ENCODE measurements at regions not wholly inside any gene's neighbourhood (a gene's known extent, or its start where the extent isn't known, plus 50 kb on each side); places are given as distances from the start of the nearest gene placed in this dataset.
"Not testable (repeated sequence)": the region's sequence is repeated elsewhere in the genome, so short reads cannot be mapped to it uniquely, and the experiment has no call there.

DNA sequence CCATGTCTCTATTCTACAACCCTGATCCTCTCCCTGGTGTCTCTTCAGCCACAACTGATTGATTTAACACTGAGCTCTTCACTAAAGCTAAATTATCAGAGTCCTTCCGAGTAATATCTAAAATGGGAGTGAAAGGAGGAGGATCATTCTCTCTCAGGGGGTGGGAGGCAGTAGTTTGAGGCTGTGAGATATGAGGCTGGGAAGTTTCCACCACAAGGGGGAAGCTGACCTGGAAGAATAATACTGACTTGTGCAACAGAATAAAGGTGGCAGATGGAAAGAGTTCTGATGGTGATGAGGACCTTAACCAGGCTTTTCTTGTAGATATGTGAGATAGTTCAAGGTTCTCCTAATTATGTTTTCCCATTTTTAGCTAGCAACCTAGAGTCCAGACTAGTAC lies 241.6 kb upstream of the VKORC1L1 start:
- DNase-seq: not testable (repeated sequence)

DNA sequence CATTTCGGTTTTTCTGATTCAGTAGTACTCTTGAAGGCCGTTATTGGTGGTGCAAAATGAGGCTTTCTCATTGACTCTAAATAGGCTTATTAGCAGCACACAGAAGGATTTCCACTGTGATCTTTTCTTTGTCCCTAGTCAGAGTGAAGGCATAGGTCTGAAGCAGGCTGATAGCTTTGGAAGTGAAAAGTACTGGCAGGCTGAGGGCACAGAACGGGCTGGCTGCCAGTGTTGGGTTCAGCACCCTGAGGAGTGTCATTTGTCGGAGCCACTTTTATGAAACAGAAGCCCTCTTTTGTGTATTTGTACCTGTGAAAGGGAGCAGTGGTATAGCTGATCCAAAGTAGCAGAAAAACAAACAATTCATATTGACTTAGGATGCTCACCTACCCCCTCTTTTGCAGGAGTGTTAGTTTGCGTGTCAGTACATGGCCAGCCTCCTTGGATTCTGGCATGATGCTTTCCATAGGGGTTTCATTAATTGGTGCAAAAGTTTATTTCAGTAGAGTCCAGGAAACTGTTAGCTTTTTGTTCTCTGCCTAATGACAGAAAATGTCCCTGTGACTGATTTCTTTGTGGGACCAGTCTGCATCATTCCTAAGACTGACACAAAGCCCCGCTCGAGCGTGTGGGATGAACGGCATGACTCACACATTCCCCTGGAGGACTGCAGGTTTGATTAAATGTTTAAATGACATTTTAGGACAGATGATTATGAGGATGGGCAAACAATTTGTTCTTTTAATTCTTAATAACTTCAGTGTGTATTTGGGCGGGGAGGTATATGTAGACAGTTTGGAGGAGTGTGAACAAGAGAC lies 239.1 kb upstream of the VKORC1L1 start:
- DNase-seq: not testable (repeated sequence)

DNA sequence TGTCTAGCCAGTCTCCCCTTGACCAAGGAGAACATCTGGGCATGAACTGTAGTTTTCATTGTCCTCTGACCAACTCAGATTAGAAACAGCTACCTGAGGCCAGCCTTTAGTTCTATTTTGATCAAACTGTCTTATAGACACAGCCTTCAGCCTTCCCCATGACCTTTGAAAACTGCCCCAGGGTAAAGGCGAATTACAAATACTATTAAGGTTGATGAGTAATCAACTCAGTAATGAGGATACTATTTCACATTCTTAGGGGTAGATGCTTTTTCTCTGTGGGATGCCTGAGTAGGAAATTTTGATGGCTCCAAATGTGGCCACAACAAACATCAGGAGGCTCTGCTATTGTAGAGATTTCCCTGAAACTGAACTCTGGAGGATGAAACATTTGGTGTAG lies 234.0 kb upstream of the VKORC1L1 start:
- not testable (repeated sequence) for DNase-seq

DNA sequence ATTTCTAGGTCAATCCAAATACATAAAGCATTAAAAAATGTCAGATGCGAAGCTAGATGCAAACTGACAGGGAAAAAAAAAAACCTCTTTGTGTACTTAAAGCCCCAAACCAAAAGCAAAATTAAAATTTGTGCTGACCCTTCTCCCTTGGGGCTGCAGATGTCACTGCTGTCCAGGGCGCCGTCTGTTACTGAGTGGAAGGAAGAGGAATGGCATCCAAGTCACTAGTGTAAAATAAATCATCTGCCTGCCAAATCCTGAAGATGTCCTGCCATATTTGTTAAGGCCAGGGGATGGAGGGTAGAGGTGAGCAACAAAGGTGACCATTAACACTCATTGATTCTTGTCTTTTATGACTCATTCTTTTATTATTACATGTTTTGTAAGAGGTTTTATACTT lies 233.2 kb upstream of the VKORC1L1 start:
- DNase-seq: not testable (repeated sequence)

DNA sequence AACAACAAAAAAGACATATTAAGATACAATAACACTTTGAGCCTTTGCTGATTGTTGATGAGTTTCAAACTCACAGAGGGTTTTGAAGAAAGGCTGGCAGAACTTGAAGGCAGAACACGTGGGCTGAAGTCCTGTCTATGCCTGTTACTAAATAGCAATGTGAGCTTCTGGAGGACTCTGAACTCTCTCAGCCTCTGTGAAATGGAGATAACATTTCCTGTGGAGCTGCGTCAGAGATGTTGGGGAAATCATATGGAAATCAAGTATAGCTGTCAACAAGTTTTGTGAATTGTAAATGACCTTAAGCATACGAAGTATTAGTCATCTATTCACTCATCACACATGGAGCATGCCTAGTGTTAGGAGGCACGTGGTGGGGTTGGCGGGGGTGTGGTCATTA lies 229.4 kb upstream of the VKORC1L1 start:
- DNase-seq: not testable (repeated sequence)

DNA sequence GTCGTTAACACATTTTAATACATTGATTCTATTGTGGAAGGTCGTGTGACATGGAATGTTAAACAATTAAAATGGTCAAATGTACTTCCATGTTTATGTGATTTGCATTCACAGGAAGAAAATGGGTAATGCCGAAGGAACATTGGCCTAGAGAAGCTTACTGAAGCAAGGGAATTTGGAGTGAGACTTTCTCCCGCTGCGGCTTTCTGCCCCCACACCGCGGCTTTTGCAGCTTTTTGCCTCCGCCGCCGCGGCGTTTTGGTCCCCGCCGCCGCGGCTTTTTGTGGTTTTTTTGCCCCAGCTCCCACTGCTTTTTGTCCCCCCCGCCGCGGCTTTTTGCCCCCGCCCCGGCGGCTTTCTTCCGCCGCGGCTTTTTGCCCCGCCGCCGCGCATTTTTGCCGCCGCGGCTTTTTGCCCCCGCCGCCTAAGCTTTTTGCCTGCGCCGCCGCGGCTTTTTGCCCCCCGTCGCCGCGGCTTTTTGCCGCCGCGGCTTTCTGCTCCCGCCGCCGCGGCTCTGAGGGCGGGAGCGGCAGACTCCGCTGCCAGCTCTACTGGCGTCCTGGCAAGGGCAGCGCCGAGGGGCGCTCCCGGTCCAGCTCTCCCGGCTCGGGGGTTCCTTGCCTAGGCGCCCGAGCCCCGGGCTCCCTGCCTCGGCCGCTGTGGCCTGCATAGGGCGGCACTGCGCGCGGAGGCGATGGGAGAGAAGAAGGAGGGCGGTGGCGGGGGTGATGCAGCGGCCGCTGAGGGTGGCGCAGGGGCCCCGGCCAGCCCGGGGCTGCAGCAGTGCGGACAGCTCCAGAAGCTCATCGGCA lies 225.5 kb upstream of the VKORC1L1 start:
- DNase-seq: not testable (repeated sequence)

DNA sequence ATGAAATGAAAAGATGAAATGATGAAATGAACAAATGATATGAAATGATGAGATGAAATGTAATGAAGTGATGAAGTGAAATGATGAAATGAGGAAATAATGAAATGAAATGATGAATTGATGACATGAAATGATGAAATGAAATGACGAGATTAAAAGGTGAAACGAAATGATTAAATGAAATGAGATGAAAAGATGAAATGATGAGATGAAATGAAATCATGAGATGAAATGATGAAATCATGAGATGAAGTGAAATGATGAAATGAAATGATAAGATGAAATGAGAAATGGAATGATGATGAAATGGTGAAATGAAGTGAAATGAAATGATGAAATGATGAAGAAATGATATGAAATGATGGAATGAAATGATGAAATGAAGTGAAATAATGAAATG lies 221.7 kb upstream of the VKORC1L1 start:
- not testable (repeated sequence) for DNase-seq

DNA sequence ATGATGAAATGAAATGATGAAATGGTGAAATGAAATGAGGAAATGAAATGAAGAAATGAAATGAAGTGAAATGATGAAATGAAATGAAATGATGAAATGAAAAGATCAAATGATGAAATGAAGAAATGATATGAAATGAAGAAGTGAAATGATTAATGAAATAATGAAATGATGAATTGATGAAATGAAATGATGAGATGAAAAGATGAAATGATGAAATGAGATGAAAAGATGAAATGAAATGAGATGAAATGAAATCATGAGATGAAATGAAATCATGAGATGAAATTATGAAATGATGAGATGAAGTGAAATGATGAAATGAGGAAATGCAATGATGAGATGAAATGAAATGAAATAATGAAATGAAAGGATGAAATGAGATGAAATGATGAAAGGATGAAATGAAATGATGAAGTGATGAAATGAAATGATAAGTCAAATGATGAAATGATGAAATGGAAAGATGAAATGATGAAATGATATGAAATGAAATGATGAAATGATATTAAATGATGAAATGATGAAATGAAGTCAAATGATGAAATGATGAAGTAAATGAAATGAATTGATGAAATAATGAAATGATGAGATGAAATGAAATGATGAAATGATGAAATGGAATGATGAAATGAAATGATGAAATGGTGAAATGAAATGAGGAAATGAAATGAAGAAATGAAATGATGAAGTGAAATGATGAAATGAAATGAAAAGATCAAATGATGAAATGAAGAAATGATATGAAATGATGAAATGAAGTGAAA lies 220.9 kb upstream of the VKORC1L1 start:
- not testable (repeated sequence) for DNase-seq

DNA sequence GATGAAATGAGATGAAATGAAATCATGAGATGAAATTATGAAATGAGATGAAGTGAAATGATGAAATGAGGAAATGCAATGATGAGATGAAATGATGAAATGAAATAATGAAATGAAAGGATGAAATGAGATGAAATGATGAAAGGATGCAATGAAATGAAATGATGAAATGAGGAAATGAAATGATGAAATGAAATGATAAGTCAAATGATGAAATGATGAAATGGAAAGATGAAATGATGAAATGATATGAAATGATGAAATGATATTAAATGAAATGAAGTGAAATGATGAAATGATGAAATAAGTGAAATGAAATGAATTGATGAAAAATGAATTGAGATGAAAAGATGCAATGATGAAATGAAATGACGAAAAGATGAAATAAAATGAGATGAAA lies 220.2 kb upstream of the VKORC1L1 start:
- DNase-seq: not testable (repeated sequence)

DNA sequence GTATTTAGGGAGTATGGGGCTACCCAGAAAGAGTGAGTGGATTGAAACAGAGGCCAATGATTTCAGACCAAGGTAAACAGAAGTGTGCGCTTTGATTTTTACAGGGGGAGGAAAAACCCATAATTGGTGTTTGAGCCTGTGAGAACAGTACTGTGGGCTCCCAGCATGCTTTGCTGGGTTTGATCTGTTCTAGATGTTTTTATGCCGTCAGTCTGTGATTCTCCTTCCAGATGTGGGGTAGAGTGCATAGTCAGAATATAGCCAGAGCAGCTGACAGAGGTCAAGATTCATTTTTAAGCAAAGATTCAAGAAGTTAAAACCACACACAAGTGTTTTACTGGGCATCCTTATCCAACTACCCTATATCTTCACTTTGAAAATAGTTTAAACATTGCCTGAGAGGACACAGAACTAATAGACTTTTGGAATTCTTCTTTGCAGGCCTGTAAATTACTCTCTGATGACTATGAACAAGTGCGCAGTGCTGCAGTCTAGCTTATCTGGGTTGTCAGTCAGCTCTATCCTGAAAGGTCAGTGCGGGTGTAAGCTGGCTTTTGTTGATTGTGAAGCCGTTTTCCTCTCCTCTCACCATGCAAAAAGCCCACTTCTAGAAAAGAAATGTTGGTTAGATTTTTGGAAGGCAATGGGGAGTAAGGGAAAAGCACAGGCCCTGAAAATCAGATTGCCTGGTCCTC lies 216.2 kb upstream of the VKORC1L1 start:
- not testable (repeated sequence) for DNase-seq

DNA sequence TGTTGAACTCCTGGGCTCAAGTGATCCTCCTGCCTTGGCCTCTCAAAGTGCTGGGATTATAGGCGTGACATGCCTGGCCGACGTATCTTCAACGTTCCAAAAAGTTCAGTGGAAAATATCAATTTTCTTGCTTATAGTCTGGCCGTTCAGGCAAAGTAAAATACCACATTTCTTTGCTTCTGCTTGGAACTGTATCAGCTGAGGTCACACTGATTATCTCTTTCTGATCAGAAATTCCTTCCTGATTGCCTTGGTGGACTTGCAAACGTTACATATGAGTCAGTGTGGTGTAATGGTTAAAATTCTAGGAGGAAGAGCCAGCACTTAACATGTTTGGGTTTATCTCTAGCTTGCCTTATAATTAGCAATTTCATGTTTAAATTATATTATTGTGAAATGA lies 189.5 kb upstream of the VKORC1L1 start:
- DNase-seq: not testable (repeated sequence)

DNA sequence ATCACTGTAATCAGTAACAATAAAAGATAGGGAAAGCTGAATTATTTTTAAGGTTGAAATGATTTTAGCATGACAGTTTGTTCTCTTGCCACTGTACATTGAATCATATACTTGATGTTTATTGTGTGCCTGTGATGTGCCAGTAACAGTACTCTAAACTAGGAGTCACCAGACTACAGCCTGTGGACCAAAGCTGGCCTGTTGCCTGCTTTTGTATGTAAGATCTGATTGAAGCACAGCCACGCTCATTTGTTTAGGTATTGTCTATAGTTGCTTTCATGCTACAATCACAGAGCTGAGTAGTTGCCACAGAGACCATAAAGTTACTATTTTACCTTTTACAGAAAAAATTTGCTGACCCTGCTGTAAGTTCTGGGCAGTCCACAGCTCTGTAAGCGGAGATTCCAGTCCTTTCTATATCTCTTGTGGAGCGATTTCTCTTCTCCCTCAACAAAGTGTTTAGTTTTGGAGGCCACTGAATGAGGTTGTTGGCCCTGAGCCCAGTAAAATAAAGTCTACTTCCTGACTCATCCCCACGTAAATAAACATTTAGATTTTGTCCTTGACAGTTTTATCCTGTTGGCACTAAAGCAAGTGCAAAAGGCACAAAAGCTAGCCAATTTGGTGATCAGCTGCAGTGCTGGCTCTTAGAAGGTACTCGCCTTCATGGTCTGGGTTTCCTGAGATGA lies 173.7 kb upstream of the VKORC1L1 start:
- not testable (repeated sequence) for DNase-seq

DNA sequence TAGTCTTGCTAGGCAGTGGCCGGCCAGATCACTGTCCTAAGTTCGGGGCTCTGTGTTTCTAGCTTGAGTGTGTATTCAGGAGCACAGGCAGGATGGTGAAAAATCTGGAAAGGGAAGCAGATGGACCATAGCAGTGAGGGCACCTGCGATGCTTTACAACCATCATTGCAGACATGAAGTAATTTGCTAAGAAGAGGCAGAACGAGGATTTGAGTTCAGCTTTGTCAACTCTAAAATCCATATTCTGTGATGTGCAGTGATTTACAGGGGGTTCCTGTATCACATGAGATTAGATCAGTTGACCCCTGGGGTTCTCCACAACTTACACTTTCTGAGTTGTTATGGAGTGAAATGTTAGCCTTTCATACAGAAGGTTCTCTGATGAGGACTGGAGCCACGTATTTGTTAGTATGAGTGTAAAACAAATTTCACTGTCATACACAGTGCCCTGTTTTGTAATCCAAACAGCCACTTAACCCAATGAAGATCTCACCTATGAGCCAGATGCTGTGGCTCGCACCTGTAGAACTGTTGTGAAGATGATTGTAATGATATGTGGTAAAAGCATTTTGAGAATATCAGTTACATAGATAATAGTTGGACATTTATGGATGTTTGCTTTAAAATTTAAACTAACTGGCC lies 173.0 kb upstream of the VKORC1L1 start:
- DNase-seq: not testable (repeated sequence)

DNA sequence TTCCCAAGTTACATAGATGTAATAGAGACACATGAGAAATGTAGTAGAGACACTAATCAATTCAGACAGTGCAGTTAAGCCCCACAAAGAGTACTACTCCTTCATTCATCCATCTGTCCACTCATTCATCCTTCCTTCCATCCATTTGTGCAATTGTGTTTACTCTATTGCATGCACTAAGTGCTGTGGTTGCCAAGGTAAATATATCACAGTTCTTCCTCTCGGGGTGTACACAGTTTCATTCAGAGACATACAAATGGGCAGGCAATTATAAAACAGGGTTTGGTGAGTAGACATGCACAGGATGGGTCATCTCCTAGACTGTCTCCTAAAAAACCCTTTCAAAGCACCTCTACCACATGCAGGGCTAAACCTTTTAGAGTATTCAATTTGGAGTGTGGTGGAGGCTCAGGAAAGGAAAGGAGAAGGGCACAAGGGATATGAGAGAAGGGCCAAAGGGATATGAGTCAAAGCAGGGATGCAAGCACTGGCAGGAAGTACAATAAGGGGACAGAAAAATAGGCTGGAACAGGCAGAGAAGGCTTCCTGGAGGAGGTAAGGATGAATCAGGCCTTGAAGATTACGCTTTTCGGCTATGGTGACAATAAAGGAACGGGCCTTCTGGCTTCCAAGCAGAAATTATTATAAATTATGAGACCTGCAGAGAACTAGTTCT lies 153.6 kb upstream of the VKORC1L1 start:
- peak in 1 of 2 experiments; percentile 14 for DNase-seq

DNA sequence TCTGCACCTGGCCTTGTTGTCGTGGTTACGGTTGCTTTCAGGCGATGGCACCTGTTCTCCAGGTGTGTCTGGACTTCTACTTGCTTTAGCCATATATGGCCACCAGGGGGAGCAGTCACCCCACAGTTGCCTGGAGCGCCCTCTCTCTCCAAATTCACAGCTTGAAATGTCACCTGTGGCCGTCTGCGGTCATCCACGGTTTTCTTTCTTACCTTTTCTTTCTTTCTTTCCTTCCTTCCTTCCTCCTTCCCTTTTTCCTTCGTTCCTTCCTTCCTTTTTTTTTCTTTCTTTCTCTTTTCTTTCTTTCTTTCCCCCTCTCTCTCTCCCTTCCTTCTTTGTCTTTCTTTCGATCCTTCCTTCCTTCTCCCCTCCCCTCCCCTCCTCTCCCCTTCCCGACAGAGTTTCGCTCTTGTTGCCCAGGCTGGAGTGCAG lies 150.5 kb upstream of the VKORC1L1 start:
- DNase-seq: peak; percentile 22

DNA sequence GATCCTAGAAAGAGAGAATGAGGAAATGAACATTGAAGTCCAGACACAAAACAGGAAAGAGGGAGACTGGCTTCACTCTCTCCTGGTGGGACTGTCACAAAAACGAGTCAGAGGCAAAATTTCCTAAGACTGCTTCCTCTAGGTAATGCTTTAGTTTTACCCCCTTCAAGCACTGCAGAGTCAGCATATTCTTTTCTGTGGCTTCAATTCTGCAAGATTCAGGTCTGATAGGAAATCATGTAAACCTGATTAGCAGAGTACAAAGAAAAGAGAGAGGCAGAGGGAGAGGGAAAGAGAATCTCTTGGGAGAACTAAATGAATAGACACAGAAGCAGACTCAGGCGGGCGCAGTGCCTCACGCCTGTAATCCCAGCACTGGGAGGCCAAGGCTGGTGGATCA lies 145.7 kb upstream of the VKORC1L1 start:
- not testable (repeated sequence) for DNase-seq

DNA sequence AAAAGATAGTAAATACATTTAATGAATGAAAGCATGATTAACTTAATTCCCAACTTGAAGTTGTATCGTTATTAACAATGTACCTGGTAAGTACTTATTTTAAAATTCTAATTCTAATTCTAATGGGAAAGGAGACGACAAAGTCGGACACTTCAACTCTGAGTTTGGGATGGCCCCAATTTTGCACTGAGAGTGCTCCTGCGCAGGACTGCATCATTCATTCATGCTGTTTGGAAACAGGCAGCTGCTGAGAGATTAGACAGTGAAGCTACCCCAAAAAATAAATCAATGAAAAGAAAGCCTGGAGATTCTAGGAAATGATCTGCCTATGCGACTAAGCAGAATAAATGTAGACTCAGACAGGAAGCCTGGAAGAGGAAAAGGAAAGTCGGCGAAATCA lies 141.7 kb upstream of the VKORC1L1 start:
- no peak for DNase-seq

DNA sequence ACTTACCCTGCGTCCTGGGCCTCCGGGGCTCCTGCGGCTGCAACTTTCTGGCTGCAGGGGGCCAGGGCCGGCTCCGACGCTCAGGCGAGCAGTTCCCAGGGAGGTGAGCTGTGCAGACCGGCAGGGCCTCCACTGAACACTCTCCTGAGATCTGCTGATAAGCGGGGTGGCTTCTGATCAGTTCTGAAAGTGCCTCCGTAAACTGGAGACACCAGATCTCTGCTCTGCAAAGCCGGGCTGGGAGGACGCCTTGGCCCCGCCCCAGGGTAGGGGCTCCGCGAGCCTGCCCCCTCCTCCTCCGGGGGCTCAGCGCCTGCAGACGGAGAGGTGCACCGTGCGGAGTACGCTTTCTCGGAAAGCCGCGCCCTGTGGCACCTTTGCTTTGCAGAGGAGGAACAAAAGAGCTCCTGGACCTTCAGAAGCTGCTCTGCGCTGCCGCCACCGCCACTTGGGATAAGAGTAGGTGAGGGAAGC lies 141.3 kb upstream of the VKORC1L1 start:
- no peak for DNase-seq

DNA sequence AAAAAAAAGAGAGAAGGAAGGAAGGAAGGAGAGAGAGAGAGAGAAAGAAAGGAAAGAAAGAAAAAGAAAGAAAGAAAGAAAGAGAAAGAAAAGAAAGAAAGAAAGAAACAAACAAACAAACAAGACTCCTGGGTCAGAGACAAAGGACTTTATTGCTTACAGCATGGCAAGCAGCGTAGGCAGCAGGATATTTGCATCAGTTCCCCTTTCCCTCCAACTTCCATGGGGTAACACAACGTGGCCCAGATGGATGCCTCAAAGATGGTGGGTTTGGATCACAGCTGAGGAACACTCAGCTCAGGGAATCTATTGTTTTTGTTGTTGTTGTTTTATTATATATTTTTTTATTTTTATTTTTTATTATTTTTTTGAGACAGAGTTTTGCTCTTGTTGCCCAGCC lies 128.5 kb upstream of the VKORC1L1 start:
- no peak for DNase-seq

DNA sequence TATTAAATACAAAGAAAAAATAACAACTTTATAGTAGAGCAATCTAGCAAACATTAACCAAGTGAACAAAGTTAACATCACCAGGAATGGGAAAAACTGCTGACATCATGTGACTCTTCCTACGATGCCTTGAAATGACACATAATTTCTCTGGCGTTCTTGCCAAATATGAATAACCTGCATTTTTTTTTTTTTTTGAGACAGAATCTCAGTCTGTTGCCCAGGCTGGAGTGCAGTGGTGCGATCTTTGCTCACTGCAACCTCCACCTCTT lies 126.5 kb upstream of the VKORC1L1 start:
- DNase-seq: no peak

DNA sequence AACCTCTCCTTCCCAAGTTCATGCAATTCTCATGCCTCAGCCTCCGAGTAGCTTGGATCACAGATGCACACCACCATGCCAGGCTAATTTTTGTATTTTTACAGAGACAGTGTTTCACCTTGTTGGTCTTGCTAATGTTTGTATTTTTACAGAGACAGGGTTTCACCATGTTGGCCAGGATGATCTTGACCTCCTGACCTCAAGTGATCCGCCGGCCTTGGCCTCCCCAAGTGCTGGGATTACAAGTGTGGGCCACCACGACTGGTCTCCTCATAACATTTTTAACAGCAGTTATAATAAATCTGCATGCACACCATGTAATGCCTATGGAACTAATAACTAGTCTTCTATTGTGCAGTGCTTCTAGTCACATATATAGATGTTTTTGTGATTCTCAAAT lies 123.8 kb upstream of the VKORC1L1 start:
- DNase-seq: no peak

Data from NCI-H1930 (cell line).